ENCODE measurements at regions not wholly inside any gene's neighbourhood (a gene's known extent, or its start where the extent isn't known, plus 50 kb on each side); places are given as distances from the start of the nearest gene placed in this dataset.
"Not testable (repeated sequence)": the region's sequence is repeated elsewhere in the genome, so short reads cannot be mapped to it uniquely, and the experiment has no call there.

- Histone ChIP-seq H3K36me3 (replicated peaks; ENCODE audit: insufficient read depth, low read depth) (no peaks in the 10 kb centered on the region), H3K79me2 (no peaks in the 10 kb centered on the region), H3K4me2 (no peak overlapping the region), H3K9me2 (replicated peaks; ENCODE audit: insufficient read depth) (no peaks in the 10 kb centered on the region), H3K9me3 (ENCODE audit: low read depth) (no peaks in the 10 kb centered on the region), H3K27ac (no peak overlapping the region), H3K27me3 (no peaks in the 10 kb centered on the region), H4K20me1 (ENCODE audit: insufficient read depth, poor library complexity, severe bottlenecking) (no peaks in the 10 kb centered on the region), H2AFZ (no peak overlapping the region), H3K4me1 (ENCODE audit: insufficient read depth) (no peaks in the 10 kb centered on the region), H3K4me3 (no peak overlapping the region)
- DNase-seq (ENCODE audit: low spot score) = no peak
- no peak for TF ChIP-seq EZH2 (IDR thresholded peaks at IDR 0.05; ENCODE audit: borderline replicate concordance)
- no peak for TF ChIP-seq EZH2phosphoT487 (IDR thresholded peaks at IDR 0.05; ENCODE audit: low read depth, severe bottlenecking, unreplicated experiment)
- 93% methylated on average over 4 of the region's 4 CpGs for WGBS (ENCODE audit: low lambda C conversion rate, missing lambda C conversion rate)
These were observed 141.5 kb upstream of the MED13 start for GRCh38 chr17:62206550-62206949.

- H3K4me3 ChIP-seq; H4K20me1 ChIP-seq (ENCODE audit: insufficient read depth, poor library complexity, severe bottlenecking); DNase-seq (ENCODE audit: low spot score); H3K27me3 ChIP-seq; H3K4me1 ChIP-seq (ENCODE audit: insufficient read depth); H3K27ac ChIP-seq; H3K9me2 ChIP-seq (replicated peaks; ENCODE audit: insufficient read depth); H3K9me3 ChIP-seq (ENCODE audit: low read depth); H2AFZ ChIP-seq; H3K36me3 ChIP-seq (replicated peaks; ENCODE audit: insufficient read depth, low read depth); H3K4me2 ChIP-seq; H3K79me2 ChIP-seq: not testable (repeated sequence)
- WGBS (ENCODE audit: low lambda C conversion rate, missing lambda C conversion rate) = 89% methylated on average over 7 of the region's 7 CpGs
These were observed 132.1 kb upstream of the MED13 start for GRCh38 chr17:62197156-62197555.

- not testable (repeated sequence) for DNase-seq (ENCODE audit: low spot score); H3K9me3 ChIP-seq (ENCODE audit: low read depth); H3K4me3 ChIP-seq; H3K36me3 ChIP-seq (replicated peaks; ENCODE audit: insufficient read depth, low read depth); H3K4me2 ChIP-seq; H3K4me1 ChIP-seq (ENCODE audit: insufficient read depth); H2AFZ ChIP-seq; H3K27me3 ChIP-seq; H3K27ac ChIP-seq; H4K20me1 ChIP-seq (ENCODE audit: insufficient read depth, poor library complexity, severe bottlenecking); H3K79me2 ChIP-seq; H3K9me2 ChIP-seq (replicated peaks; ENCODE audit: insufficient read depth)
- WGBS (ENCODE audit: low lambda C conversion rate, missing lambda C conversion rate) = 93% methylated on average over 3 of the region's 3 CpGs
These were observed 131.5 kb upstream of the MED13 start for GRCh38 chr17:62196587-62196986.

- no peak overlapping the region for H2AFZ ChIP-seq
- no peak overlapping the region for H3K27ac ChIP-seq
- no peaks in the 10 kb centered on the region for H3K9me3 ChIP-seq (ENCODE audit: low read depth)
- no peaks in the 10 kb centered on the region for H3K79me2 ChIP-seq
- no peak overlapping the region for H3K4me2 ChIP-seq
- no peaks in the 10 kb centered on the region for H3K9me2 ChIP-seq (replicated peaks; ENCODE audit: insufficient read depth)
- H3K4me3 ChIP-seq = no peak overlapping the region
- H3K27me3 ChIP-seq = no peaks in the 10 kb centered on the region
- DNase-seq (ENCODE audit: low spot score) = no peak
- H3K4me1 ChIP-seq (ENCODE audit: insufficient read depth) = peaks cover 2% of the 10 kb centered on the region
- H4K20me1 ChIP-seq (ENCODE audit: insufficient read depth, poor library complexity, severe bottlenecking) = no peaks in the 10 kb centered on the region
- 92% methylated on average over 4 of the region's 4 CpGs for WGBS (ENCODE audit: low lambda C conversion rate, missing lambda C conversion rate)
- no peaks in the 10 kb centered on the region for H3K36me3 ChIP-seq (replicated peaks; ENCODE audit: insufficient read depth, low read depth)
- TF ChIP-seq CTCF (IDR thresholded peaks at IDR 0.05; ENCODE audit: poor library complexity) = no peak
- TF ChIP-seq EZH2 (IDR thresholded peaks at IDR 0.05; ENCODE audit: borderline replicate concordance) = no peak
- no peak for TF ChIP-seq EZH2phosphoT487 (IDR thresholded peaks at IDR 0.05; ENCODE audit: low read depth, severe bottlenecking, unreplicated experiment)
These were observed 129.3 kb upstream of the MED13 start for GRCh38 chr17:62194401-62194800.

- Histone ChIP-seq H3K36me3 (replicated peaks; ENCODE audit: insufficient read depth, low read depth) (no peaks in the 10 kb centered on the region), H3K79me2 (no peaks in the 10 kb centered on the region), H3K4me2 (no peak overlapping the region), H4K20me1 (ENCODE audit: insufficient read depth, poor library complexity, severe bottlenecking) (no peaks in the 10 kb centered on the region), H3K4me3 (no peak overlapping the region), H3K27ac (no peak overlapping the region), H2AFZ (no peak overlapping the region), H3K9me3 (ENCODE audit: low read depth) (no peaks in the 10 kb centered on the region), H3K27me3 (no peaks in the 10 kb centered on the region), H3K9me2 (replicated peaks; ENCODE audit: insufficient read depth) (no peaks in the 10 kb centered on the region), H3K4me1 (ENCODE audit: insufficient read depth) (peaks cover 8% of the 10 kb centered on the region)
- TF ChIP-seq CTCF (IDR thresholded peaks at IDR 0.05; ENCODE audit: poor library complexity) = no peak
- no peak for TF ChIP-seq EZH2phosphoT487 (IDR thresholded peaks at IDR 0.05; ENCODE audit: low read depth, severe bottlenecking, unreplicated experiment)
- TF ChIP-seq EZH2 (IDR thresholded peaks at IDR 0.05; ENCODE audit: borderline replicate concordance) = no peak
- DNase-seq (ENCODE audit: low spot score) = no peak
- 83% methylated on average over 4 of the region's 4 CpGs for WGBS (ENCODE audit: low lambda C conversion rate, missing lambda C conversion rate)
These were observed 128.2 kb upstream of the MED13 start for GRCh38 chr17:62193249-62193648.

Measured in hepatocyte (in vitro differentiated cells).